Bronchial epithelial cell (primary cell): ENCODE measurements at regions not wholly inside any gene's neighbourhood (a gene's known extent, or its start where the extent isn't known, plus 50 kb on each side); places are given as distances from the start of the nearest gene placed in this dataset.
"Not testable (repeated sequence)": the region's sequence is repeated elsewhere in the genome, so short reads cannot be mapped to it uniquely, and the experiment has no call there.

ENCODE experiments used
- DNase-seq: peaks from one replicate; pipeline ENCODE4 v3.0.0-alpha.2; 2010; ENCODE audit warnings: low read depth
- FAIRE-seq: peaks from 2 replicates; lab custom pipeline; 2011; peaks lifted over from hg19 to GRCh38; lab: Jason Lieb, UNC
- H3K27me3 ChIP-seq: 2 replicates; pipeline ENCODE4 v1.5.1; 2011; ENCODE audit warnings: low read length; ENCODE audit not compliant: control insufficient read depth, insufficient read depth
- H3K36me3 ChIP-seq: 2 replicates; pipeline ENCODE4 v1.5.1; 2011; ENCODE audit warnings: low read length; ENCODE audit not compliant: control insufficient read depth, insufficient read depth
- H3K4me3 ChIP-seq: 2 replicates; pipeline ENCODE4 v1.5.1; 2011; ENCODE audit warnings: mild to moderate bottlenecking, low read depth, low read length, control low read depth
- TF ChIP-seq, protein P1 (sequence below): IDR thresholded peaks from 2 replicates; pipeline ENCODE4 v1.5.1; 2011; ENCODE audit warnings: mild to moderate bottlenecking, moderate library complexity, low read length, control low read depth, inconsistent platforms; ENCODE audit not compliant: insufficient read depth, severe bottlenecking

DNA sequence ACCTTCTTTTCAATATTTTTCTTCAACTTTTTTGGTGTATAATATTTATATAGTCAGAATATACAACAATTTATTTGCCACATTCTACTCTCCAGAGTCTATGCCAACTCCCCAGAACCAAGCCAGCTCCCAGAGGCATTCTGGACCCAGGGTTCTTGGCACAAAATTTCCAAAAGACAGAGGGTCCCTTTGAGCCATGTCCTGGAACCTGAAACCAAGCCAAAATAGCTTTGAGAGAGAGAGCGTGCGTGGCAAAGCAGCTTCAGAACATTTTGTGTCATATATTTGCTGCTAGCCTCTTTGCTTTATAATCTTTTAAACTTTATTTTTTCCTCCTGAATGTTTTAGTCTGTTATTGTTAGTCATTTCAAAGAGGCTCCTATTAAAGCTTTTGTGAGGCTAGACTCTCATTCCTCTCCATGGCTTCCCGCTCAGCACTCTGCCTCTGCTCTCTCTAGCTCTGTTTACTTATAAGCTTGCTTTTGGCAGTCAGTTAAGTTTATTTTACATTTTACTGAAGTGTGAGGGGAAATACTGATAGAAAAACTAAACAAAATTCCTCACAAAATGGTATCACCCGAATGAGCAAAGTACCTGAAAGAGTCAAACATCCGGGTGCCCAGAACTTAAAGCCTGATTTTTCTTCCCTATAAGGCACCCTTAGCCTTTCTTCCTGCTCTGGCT is 605.1 kb upstream of the ID4 start:
- Histone ChIP-seq H3K36me3 (no peaks in the 10 kb centered on the region), H3K4me3 (no peak overlapping the region), H3K27me3 (no peaks in the 10 kb centered on the region)
- DNase-seq, result no peak
- TF ChIP-seq, protein P1, sequence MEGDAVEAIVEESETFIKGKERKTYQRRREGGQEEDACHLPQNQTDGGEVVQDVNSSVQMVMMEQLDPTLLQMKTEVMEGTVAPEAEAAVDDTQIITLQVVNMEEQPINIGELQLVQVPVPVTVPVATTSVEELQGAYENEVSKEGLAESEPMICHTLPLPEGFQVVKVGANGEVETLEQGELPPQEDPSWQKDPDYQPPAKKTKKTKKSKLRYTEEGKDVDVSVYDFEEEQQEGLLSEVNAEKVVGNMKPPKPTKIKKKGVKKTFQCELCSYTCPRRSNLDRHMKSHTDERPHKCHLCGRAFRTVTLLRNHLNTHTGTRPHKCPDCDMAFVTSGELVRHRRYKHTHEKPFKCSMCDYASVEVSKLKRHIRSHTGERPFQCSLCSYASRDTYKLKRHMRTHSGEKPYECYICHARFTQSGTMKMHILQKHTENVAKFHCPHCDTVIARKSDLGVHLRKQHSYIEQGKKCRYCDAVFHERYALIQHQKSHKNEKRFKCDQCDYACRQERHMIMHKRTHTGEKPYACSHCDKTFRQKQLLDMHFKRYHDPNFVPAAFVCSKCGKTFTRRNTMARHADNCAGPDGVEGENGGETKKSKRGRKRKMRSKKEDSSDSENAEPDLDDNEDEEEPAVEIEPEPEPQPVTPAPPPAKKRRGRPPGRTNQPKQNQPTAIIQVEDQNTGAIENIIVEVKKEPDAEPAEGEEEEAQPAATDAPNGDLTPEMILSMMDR, result no peak
- no peak for FAIRE-seq

DNA sequence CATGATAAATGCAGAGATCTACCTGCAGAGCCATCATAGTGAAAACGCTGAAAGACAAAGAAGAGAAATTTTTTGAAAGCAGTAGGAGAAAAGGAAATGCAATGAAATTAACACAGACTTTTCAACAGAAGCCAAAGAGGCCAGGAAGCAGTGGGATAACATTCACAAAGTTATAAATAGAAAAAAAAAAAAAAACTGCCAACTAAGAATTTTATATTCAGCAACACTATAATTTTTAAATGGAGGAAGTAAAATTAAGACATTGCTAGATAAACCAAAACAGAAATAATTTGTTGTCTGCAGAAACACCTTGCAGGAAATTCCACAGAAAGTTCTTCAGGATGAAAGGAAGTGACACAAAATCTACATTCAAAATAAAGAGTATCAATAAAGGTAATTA is 591.5 kb upstream of the ID4 start:
- Histone ChIP-seq H3K4me3 (no peak overlapping the region), H3K36me3 (no peaks in the 10 kb centered on the region), H3K27me3 (no peaks in the 10 kb centered on the region)
- TF ChIP-seq, protein P1, result no peak
- FAIRE-seq (no peak), DNase-seq (no peak)

DNA sequence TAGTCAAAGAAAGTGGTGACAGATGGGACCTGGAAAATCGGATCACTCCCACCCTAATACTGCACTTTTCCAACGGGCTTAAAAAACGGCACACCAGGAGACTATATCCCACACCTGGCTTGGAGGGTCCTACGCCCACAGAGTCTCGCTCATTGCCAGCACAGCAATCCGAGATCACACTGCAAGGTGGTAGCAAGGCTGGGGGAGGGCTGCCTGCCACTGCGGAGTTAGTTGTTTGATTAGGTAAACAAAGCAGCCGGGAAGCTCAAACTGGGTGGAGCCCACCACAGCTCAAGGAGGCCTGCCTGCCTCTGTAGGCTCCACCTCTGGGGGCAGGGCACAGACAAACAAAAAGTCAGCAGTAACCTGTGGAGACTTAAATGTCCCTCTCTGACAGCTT is 590.0 kb upstream of the ID4 start:
- not testable (repeated sequence) for H3K27me3 ChIP-seq, DNase-seq, H3K4me3 ChIP-seq, FAIRE-seq, H3K36me3 ChIP-seq

DNA sequence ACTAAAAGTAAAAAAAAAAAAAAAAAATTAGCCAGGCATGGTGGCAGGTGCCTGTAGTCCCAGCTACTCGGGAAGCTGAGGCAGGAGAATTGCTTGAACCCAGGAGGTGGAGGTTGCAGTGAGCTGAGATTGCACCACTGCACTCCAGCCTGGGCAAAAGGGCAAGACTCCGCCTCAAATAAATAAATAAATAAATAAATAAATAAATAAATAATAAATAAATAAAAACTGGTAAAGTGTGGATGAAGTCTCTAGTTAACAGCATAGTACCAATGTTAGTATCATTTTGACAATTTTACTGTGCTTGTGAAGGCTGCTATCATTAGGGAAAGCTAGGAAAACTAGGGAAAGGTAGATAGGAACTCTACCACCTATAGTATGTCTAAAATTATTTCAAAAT is 581.0 kb upstream of the ID4 start:
- not testable (repeated sequence) for FAIRE-seq, H3K36me3 ChIP-seq, H3K4me3 ChIP-seq, H3K27me3 ChIP-seq, DNase-seq

DNA sequence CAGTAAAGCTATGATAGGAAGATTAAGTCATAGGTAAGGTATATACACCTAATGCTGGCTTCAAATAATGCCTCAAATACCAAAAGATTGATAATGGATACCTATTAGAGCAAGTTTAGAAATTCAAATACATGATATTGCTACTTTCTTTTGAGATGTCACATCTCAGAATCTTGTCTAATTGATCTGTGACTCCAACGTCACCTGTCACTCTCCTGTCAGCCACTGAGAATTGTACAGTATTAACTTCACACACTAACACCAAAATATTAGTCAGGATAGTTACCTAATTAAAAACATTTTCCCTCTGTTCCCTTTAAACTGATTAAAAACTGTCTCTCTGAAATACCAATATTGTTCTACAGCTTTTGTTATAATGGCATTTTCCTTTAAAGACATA is 575.5 kb upstream of the ID4 start:
- FAIRE-seq (no peak), DNase-seq (no peak)
- TF ChIP-seq, protein P1, result no peak
- Histone ChIP-seq H3K4me3 (no peak overlapping the region), H3K36me3 (no peaks in the 10 kb centered on the region), H3K27me3 (no peaks in the 10 kb centered on the region)

DNA sequence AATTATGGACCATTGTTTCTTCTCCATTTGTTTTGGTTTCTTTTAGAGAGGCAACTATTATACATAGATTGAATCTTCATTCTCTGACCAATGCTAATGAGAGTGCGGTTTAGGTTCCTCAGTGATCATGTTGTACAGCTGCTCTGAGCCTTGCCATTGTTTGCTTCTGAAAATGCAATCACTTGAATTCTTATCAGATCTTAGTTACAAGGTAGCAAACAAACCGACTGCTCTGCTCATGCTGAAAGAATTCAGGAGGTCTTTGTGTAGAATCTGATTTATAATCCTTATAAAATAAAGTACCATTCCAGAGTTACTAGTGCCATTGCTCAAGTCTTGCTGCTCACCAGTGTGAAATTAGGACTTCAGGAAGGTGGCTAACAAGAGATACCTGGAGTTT is 569.1 kb upstream of the ID4 start:
- Histone ChIP-seq H3K27me3 (no peaks in the 10 kb centered on the region), H3K36me3 (no peaks in the 10 kb centered on the region), H3K4me3 (no peak overlapping the region)
- TF ChIP-seq, protein P1, result no peak
- no peak for FAIRE-seq
- no peak for DNase-seq

DNA sequence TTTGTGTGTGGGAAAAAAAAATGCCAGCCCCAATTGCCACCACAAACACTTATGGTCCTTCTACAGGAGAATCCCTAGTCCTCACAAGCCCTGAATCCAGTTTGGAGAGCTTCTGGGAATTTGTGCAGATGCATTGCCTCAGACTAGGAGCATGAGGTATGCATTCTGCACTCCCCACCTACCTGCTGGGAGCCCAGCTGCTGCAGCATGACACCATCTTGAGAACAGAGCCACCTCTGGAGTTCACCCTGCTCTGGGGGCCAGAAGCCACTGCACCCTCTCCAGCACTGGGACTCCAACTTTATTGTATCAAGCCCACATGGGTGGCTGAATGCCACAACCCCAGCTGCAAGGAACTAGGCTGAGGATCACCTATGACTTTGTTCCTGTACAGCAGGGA is 568.5 kb upstream of the ID4 start:
- Histone ChIP-seq H3K36me3 (no peaks in the 10 kb centered on the region), H3K4me3 (no peak overlapping the region), H3K27me3 (no peaks in the 10 kb centered on the region)
- TF ChIP-seq, protein P1, result no peak
- peak; percentile 28 for FAIRE-seq
- no peak for DNase-seq
